GM18505 (cell line): ENCODE measurements at regions not wholly inside any gene's neighbourhood (a gene's known extent, or its start where the extent isn't known, plus 50 kb on each side); places are given as distances from the start of the nearest gene placed in this dataset.

Experiments used
- ATAC-seq: cut with Tn5 transposase; IDR thresholded peaks from one replicate; pipeline ENCODE4 v1.9.1; 2021; ENCODE audit not compliant: unreplicated experiment
- POLR2A ChIP-seq: IDR thresholded peaks from 4 replicates; pipeline ENCODE4 v1.6.1; 2011; ENCODE audit warnings: borderline replicate concordance; ENCODE audit not compliant: insufficient read depth, insufficient read length; ENCODE audit errors: extremely low read depth

GRCh38 chr6:164166515-164166914 lies 752.0 kb downstream of the QKI start:
- ATAC-seq: no peak
- TF ChIP-seq POLR2A: no peak

GRCh38 chr6:164164876-164165275 lies 750.4 kb downstream of the QKI start:
- ATAC-seq: no peak
- no peak for TF ChIP-seq POLR2A

- TF ChIP-seq POLR2A: no peak
- no peak for ATAC-seq
These were observed 748.7 kb downstream of the QKI start for GRCh38 chr6:164163239-164163638.

GRCh38 chr6:164159061-164159460 lies 744.5 kb downstream of the QKI start:
- no peak for TF ChIP-seq POLR2A
- no peak for ATAC-seq

GRCh38 chr6:164154588-164154987 lies 740.1 kb downstream of the QKI start:
- no peak for TF ChIP-seq POLR2A
- no peak for ATAC-seq

- no peak for ATAC-seq
- no peak for TF ChIP-seq POLR2A
These were observed 738.1 kb downstream of the QKI start for GRCh38 chr6:164152611-164153010.

- no peak for TF ChIP-seq POLR2A
- no peak for ATAC-seq
These were observed 736.9 kb downstream of the QKI start for GRCh38 chr6:164151161-164152120.

GRCh38 chr6:164150232-164150631 lies 735.7 kb downstream of the QKI start:
- no peak for ATAC-seq
- no peak for TF ChIP-seq POLR2A

GRCh38 chr6:164148788-164149187 lies 734.3 kb downstream of the QKI start:
- no peak for ATAC-seq

GRCh38 chr6:164144316-164144715 lies 729.8 kb downstream of the QKI start:
- no peak for TF ChIP-seq POLR2A
- no peak for ATAC-seq

More at GRCh38 chr6:164148788-164149187, 734.3 kb downstream of the QKI start:
- TF ChIP-seq POLR2A: no peak

- TF ChIP-seq POLR2A: no peak
- no peak for ATAC-seq
These were observed 727.8 kb downstream of the QKI start for GRCh38 chr6:164142322-164142721.

- no peak for ATAC-seq
- TF ChIP-seq POLR2A: no peak
These were observed 721.1 kb downstream of the QKI start for GRCh38 chr6:164135511-164136132.

- ATAC-seq: no peak
- TF ChIP-seq POLR2A: no peak
These were observed 718.6 kb downstream of the QKI start for GRCh38 chr6:164133095-164133494.

- TF ChIP-seq POLR2A: no peak
- no peak for ATAC-seq
These were observed 716.1 kb downstream of the QKI start for GRCh38 chr6:164130585-164130984.
